ENCODE measurements at regions not wholly inside any gene's neighbourhood (a gene's known extent, or its start where the extent isn't known, plus 50 kb on each side); places are given as distances from the start of the nearest gene placed in this dataset.

GRCh38 chr4:181710143-181710542, 533.1 kb upstream of the TENM3 start:
- DNase-seq (ENCODE audit: low read depth in 2 of 2): no peak

- DNase-seq (ENCODE audit: low read depth in 2 of 2): no peak
Observed at GRCh38 chr4:181711387-181711786, 531.8 kb upstream of the TENM3 start.

GRCh38 chr4:181728305-181728966, 514.8 kb upstream of the TENM3 start:
- DNase-seq (ENCODE audit: low read depth in 2 of 2): no peak

GRCh38 chr4:181731900-181732299, 511.3 kb upstream of the TENM3 start:
- DNase-seq (ENCODE audit: low read depth in 2 of 2): no peak

- DNase-seq (ENCODE audit: low read depth in 2 of 2): no peak
Observed at GRCh38 chr4:181737744-181738143, 505.5 kb upstream of the TENM3 start.

- no peak for DNase-seq (ENCODE audit: low read depth in 2 of 2)
Observed at GRCh38 chr4:181739031-181739430, 504.2 kb upstream of the TENM3 start.

GRCh38 chr4:181741513-181741912, 501.7 kb upstream of the TENM3 start:
- DNase-seq (ENCODE audit: low read depth in 2 of 2): no peak

GRCh38 chr4:181745933-181746625, 497.1 kb upstream of the TENM3 start:
- DNase-seq (ENCODE audit: low read depth in 2 of 2): no peak

GRCh38 chr4:181748581-181748980, 494.6 kb upstream of the TENM3 start:
- DNase-seq (ENCODE audit: low read depth in 2 of 2): no peak

GRCh38 chr4:181752516-181752915, 490.7 kb upstream of the TENM3 start:
- no peak for DNase-seq (ENCODE audit: low read depth in 2 of 2)

GRCh38 chr4:181753207-181753606, 490.0 kb upstream of the TENM3 start:
- DNase-seq (ENCODE audit: low read depth in 2 of 2): no peak

- no peak for DNase-seq (ENCODE audit: low read depth in 2 of 2)
Observed at GRCh38 chr4:181755846-181756245, 487.4 kb upstream of the TENM3 start.

GRCh38 chr4:181756451-181757095, 486.6 kb upstream of the TENM3 start:
- no peak for DNase-seq (ENCODE audit: low read depth in 2 of 2)

GRCh38 chr4:181757098-181757497, 486.1 kb upstream of the TENM3 start:
- DNase-seq (ENCODE audit: low read depth in 2 of 2): no peak

GRCh38 chr4:181757910-181758660, 485.1 kb upstream of the TENM3 start:
- DNase-seq (ENCODE audit: low read depth in 2 of 2): no peak

GRCh38 chr4:181760560-181760959, 482.6 kb upstream of the TENM3 start:
- no peak for DNase-seq (ENCODE audit: low read depth in 2 of 2)

- DNase-seq (ENCODE audit: low read depth in 2 of 2): no peak
Observed at GRCh38 chr4:181761156-181761555, 482.0 kb upstream of the TENM3 start.

GRCh38 chr4:181766061-181766548, 477.1 kb upstream of the TENM3 start:
- no peak for DNase-seq (ENCODE audit: low read depth in 2 of 2)

GRCh38 chr4:181770971-181771370, 472.2 kb upstream of the TENM3 start:
- DNase-seq (ENCODE audit: low read depth in 2 of 2): no peak

GRCh38 chr4:181775298-181775697, 467.9 kb upstream of the TENM3 start:
- DNase-seq (ENCODE audit: low read depth in 2 of 2): no peak

- no peak for DNase-seq (ENCODE audit: low read depth in 2 of 2)
Observed at GRCh38 chr4:181776264-181777054, 466.7 kb upstream of the TENM3 start.
